LHCN-M2 (cell line): ENCODE measurements at regions not wholly inside any gene's neighbourhood (a gene's known extent, or its start where the extent isn't known, plus 50 kb on each side); places are given as distances from the start of the nearest gene placed in this dataset.
A peak's percentile ranks its signal among the peaks of the same experiment; 100 is the strongest.
"Not testable (repeated sequence)": the region's sequence is repeated elsewhere in the genome, so short reads cannot be mapped to it uniquely, and the experiment has no call there.

ENCODE experiments used
- DNase-seq: peaks from one replicate; pipeline ENCODE4 v3.0.0-alpha.2; 2012; ENCODE audit warnings: low read depth

DNA sequence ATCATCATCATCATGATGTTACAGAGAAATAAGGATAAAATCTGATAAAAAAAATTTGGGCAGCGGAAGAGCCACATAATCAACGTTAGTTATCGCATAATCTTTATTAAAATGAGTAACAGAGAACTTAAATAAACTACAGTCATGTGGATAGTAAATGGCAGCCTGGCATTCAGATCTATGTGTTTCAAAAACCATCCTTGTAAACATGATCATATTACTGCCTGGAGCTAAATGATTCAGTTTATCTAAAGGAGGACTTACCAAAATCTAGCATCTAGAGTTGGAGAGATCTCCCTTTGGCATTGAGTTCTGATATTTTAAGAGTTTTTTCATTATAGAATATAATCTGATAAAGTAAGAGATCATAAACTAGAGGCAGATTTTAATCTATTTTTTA, 200.1 kb upstream of the MGAT4C start:
- DNase-seq: no peak

DNA sequence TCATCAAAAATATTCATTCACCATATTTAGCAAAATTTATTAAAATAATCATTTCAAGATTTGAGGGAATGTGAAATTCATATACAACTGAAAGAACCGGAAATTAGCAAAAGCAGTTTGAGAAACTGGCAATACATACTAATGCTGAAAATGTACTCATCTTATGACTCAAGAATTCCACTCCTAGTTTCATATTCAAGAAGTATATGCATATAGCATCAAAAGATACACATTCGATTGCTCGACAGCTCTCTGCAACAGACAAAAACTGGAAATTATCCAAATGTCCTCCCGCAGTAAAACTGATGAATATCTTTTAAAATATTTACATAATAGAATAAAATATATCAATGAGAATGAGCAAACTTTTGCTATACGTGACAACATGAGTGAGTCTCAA, 189.2 kb upstream of the MGAT4C start:
- DNase-seq: no peak

DNA sequence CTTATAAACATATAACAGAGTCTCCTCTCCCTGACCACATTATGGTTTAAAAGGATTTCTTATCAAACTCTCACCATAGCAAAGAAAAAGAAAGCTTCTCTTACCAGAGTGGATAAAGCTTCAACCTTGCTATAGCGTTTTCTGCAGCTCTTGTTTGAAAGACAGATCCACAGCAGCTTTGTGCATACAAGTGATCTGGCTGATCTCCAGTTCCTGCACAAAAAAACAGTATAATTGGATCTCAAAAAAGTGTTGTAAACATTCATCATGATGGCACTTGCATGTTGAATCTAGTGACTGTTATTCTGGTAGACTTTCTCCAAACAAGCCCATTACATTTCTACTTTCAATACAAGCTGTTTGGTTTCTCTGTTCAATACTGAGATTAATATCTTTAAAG, 178.9 kb upstream of the MGAT4C start:
- DNase-seq: no peak

DNA sequence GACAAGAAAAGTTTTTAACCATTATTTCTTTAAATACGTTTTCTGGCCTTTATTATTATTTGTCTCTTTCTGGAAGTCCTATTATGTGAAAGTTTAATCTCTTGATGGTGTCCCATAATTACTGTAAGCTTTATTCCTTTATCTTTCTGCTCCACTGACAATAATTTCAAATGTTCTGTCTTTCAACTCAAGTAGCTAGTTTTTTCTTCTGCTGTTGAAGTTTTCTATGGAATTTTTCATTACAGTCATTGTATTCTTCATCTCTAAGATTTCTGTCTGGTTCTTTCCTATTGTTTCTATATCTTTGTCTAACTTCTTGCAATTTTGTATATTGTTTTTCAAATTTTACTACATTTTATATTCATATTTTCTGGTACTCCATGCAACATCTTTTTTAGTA, 173.6 kb upstream of the MGAT4C start:
- no peak for DNase-seq

- DNase-seq: no peak
Measured at GRCh38 chr12:86421333-86421732, 165.1 kb upstream of the MGAT4C start.

DNA sequence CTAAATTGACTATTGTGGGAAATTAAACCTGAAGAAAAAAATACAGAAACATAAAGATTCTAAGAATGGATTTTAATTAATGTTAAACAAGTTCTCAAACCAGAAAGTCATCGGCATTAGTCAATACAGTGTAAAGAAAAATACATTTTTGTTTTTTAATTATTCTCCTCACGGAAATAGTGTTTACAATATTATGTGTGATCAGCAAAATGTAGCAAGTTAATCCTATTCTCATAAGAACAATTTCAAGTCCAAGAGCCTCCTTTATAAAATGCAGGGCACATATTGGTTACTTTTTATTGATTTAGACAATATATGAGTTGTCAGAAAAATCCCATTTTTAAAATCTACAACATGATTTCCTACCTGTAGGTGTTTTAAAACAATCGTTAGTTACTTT, 158.0 kb upstream of the MGAT4C start:
- DNase-seq: no peak

DNA sequence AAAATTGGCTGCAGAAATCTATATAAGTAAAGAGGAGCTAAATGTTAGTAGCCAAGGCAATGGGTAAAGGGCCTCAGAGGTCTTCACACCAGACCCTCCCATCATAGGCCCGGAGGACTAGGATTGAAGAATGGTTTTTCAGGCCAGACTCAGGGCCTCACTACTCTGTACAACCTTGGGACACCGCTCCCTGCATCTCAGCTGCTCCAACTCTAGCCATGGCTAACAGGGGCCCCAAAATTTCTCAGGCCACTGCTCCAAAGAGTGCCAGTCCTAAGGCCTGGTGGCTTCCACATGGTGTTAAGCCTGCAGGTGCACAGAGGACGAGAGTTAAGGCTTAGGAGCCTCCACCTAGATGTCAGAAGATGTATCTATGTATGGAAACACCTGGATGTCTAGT, 155.5 kb upstream of the MGAT4C start:
- no peak for DNase-seq

DNA sequence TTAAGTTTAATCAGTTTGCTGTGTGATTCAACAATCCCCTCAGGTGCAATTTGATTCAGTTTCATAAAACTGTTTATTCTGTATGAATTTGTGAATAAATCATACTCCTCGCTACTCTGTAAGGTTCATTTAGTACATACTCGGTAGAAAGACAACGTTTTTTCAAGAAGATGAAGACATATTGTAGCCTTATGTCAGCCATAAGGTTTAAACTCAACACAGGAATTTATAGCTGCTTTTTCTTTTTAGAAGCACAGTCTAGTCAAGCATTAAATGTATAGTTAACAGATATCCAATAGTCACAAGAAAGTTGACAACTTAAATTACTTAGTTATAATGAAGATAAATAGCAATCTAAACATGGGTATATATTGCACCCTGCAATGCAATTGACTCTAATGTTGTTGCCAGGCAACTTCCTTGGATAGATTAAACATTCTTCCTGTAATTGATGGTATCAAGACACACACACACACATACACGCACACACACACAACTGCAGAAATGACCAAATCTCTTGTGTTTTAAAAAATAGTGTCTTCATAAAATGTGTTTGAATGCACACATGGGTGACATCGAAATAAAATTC, 151.5 kb upstream of the MGAT4C start:
- no peak for DNase-seq

DNA sequence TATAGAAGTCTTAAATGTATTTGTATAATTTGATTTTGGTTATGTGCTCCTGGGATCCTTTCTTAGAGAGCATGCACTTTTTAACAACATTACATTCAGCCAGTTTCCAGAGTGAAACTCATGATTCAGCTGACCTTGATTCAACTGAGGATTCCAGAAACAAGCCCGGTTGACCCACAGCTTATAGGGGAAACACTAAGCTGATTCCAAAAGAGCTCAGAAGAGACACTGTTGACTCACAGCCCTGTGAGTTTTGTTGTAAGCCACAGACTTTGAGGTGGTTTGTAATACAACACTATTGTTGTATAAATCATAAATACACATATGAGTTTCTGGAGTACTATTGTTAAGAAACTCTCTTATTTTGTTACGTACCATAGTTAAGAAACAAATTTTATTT, 133.8 kb upstream of the MGAT4C start:
- peak; percentile 89 for DNase-seq

GRCh38 chr12:86387591-86388145, 131.5 kb upstream of the MGAT4C start:
- DNase-seq: no peak

DNA sequence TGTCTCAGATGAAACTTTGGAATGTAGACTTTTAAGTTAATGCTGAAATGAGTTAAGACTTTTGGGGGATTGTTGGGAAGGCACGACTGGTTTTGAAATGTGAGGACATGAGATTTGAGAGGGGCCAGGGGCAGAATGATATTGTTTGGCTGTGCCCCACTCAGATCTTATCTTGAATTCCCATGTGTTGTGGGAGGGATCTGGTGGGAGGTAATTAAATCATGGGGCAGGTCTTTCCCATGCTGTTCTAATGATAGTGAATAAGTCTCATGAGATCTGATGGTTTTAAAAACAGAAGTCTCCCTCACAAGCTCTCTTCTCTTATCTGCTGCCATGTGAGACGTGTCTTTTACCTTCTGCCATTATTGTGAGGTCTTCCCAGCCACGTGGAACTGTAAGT, 127.6 kb upstream of the MGAT4C start:
- DNase-seq: not testable (repeated sequence)

DNA sequence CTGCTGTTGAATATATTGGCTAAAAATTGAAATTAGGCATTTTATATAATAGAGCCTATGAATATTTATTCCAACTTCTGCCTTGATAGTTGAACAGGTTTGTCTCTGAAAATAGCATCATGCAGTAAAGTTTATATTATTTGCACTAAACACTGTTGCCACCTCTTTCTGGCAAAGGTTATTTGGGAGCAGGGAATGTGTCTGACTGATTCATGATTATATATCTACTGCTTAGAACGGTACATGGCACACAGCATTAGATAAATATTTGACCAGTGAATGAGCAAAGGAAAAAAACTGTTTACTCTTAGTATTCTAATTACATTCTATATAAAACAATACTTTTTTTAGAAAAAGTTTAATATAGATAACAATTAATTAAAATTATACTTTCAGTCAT, 123.1 kb upstream of the MGAT4C start:
- DNase-seq: no peak

DNA sequence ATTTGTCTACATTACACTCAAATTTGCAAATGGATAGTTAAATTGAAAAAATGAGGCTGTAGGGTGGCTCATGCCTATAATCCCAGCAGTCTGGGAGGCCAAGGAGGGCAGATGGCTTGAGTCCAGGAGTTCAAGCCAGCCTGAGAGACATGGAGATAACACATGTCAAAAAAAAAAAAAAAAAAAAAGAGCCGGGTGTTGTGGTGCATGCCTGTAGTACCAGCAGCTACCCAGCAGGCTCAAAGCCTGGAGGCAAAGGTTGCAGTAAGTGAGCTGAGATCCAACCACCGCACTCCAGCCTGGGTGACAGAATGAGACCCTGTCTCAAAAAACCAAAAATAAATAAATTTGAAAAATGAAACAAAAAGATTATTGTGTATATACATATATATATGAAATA, 119.9 kb upstream of the MGAT4C start:
- peak; percentile 8 for DNase-seq

DNA sequence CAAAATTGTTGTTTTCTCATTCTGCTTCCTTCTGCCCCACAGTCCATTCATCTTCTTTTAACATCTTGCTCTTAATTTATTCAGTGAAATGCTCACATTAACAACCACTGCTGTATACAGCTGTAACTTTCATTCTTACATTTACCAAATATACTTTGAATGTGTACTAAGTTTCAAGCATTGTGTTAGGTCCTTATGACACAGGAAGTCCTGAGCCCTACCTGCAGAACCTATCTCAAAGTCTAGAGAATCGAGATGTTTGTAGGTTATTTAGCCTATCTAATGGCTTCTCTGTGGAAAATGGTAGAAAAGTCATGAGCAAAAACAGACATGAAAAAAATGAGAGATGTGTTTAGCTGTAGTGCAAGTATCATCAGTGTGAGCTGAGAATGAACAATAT, 117.6 kb upstream of the MGAT4C start:
- DNase-seq: no peak

DNA sequence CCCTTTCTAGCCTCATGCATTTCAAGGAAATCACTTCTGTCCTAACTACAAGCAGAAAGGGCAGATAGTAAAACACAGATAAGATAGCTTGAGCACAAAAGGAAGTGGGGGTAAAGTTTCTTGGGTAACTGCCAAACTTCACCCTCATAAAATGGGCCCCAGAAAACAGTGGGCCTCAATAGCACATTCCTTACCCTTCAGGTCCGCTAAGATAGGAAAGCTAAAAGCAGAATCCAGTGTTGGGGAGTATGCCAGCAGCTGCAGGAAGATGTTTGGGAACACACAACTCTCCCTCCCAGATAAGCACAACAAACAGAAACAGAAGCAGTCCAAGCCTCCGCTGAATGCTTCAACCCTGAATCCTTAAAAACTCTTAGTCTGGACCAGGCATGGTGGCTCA, 110.9 kb upstream of the MGAT4C start:
- no peak for DNase-seq

- peak; percentile 6 for DNase-seq
Measured at GRCh38 chr12:86349196-86349595, 93.0 kb upstream of the MGAT4C start.

DNA sequence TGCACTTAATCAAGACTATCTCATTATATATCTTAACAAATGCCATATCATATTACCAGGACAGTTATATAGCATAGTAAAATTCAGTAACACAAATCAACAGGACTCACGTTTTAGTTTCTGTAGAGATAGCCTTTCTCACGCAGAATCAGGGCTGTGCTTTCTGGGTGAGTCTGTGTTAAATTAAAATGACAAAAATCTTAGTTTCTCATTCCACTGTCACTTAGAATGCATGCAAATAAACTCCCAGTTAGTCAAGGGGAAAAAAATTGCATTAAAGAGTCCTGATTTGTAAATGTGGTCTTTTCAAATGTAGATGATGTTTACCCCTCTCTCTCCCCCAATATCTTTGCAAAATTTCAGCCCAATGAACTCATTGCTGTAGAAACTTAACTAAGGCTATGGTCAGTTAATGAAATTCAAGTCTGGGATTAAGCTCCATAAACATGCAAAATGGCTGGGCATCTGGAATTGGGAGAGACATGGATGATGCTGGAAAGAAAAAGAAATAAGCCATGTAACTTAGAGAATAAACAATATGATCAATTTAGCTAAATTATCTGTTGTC, 77.8 kb upstream of the MGAT4C start:
- no peak for DNase-seq

- DNase-seq: no peak
Measured at GRCh38 chr12:86331457-86331856, 75.3 kb upstream of the MGAT4C start.

DNA sequence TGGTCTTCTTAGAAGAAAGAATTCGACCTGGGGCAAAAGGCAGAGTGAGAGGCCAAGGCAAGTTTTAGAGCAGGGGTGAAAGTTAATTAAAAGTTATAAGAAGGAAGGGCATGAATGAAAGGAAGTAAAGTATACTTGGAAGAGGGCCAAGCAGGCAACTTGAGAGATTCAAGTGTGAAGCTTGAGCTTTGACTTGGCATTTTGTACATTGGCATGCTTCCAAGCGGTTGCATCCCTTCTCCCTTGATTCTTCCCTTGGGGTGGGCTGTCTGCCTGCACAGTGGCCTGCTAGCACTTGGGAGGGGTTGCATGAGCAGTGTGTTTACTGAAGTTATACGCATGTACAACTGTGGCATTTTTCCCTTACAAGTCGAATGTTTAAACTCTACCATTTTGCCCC, 74.8 kb upstream of the MGAT4C start:
- DNase-seq: no peak

GRCh38 chr12:86312232-86312631, 56.0 kb upstream of the MGAT4C start:
- DNase-seq: no peak
